GM12891 (cell line): ENCODE measurements at regions not wholly inside any gene's neighbourhood (a gene's known extent, or its start where the extent isn't known, plus 50 kb on each side); places are given as distances from the start of the nearest gene placed in this dataset.

Source experiments
- POLR2A ChIP-seq: IDR thresholded peaks from 2 replicates; pipeline ENCODE4 v1.6.1; 2011; ENCODE audit warnings: low read depth, low read length, control low read depth
- SPI1 ChIP-seq: IDR thresholded peaks from 2 replicates; pipeline ENCODE4 v1.6.1; 2011; ENCODE audit warnings: low read depth, low read length, control low read depth
- TAF1 ChIP-seq: IDR thresholded peaks from 2 replicates; pipeline ENCODE4 v1.6.1; 2011; ENCODE audit warnings: low read depth, low read length, control low read depth

DNA sequence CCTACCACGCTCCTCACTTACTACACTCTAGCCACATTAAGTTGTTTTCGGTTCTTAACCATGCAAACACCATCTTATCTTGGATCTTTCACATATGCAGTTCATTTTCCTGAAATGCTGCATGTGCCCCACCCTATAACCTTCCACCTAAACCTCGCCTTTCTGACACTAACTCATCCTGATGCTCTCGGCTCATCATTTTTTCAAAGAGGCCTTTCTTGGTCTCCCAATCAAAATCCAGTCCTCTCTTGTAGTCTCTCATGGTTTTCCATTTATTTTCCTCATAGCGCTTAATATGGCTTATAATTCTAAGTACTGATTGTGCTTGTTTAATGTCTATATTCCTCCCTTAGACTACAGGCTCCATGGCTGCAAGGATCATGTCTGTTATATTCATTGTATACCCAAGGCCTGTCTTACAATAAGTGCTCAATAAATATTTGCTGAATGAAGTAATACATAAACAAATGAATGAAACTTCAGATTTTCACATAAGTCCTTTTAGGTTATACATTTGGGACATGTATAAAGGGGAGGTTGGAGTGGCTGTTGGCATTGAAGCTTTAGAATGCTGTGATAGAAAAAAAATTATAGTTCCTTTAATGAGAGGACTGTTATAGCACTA lies 79.2 kb upstream of the CDC42BPA start:
- TF ChIP-seq SPI1 (no peak), POLR2A (no peak), TAF1 (no peak)
